Body of pancreas (tissue), 4 donors: ENCODE measurements at regions not wholly inside any gene's neighbourhood (a gene's known extent, or its start where the extent isn't known, plus 50 kb on each side); places are given as distances from the start of the nearest gene placed in this dataset.

ENCODE experiments used
- CTCF ChIP-seq, 7 experiments: fragments of 450-650 bp in 4 of 7; fragments of 200-600 bp in 3 of 7; sonication (generic) in 3 of 7; IDR thresholded peaks; one replicate each; pipeline ENCODE4 v1.5.1; 2016 to 2019; ENCODE audit warnings: antibody characterized with exemption in 7 of 7
- POLR2A ChIP-seq, 3 donors: fragments of 450-650 bp; IDR thresholded peaks; one replicate each; pipeline ENCODE4 v1.6.1; 2016; ENCODE audit warnings: antibody characterized with exemption in 3 of 3, mild to moderate bottlenecking in 2 of 3

- TF ChIP-seq CTCF (IDR thresholded peaks at IDR 0.05) (no peak), POLR2A (IDR thresholded peaks at IDR 0.05) (no peak)
Measured at GRCh38 chr3:197376735-197377555, 78.5 kb upstream of the DLG1 start.
